Activated B cell treated with CpG ODN at 0.5 μM for 24 hours (primary cell): ENCODE measurements at regions not wholly inside any gene's neighbourhood (a gene's known extent, or its start where the extent isn't known, plus 50 kb on each side); places are given as distances from the start of the nearest gene placed in this dataset.

Source experiments
- ATAC-seq: fragments of 200-7000 bp; cut with Tn5 transposase; one replicate; pipeline ENCODE4 v1.10.0; 2021; ENCODE audit warnings: low read depth, mild to moderate bottlenecking, moderate library complexity
- CTCF ChIA-PET: fragments of 350-600 bp; sonication (Branson Sonifier 250); formaldehyde crosslinking; loops from one replicate; lab custom pipeline; 2021; ENCODE audit warnings: antibody characterized with exemption; lab: Charles Lee
- POLR2A ChIA-PET: fragments of 350-600 bp; sonication (Branson Sonifier 250); formaldehyde crosslinking; loops from one replicate; lab custom pipeline; 2021; ENCODE audit warnings: antibody characterized with exemption; lab: Charles Lee
- DNase-seq: peaks from one replicate; pipeline ENCODE4 v3.0.0; 2022
- H3K27ac Mint-ChIP-seq: one replicate; pipeline ENCODE4 v1.8.0; 2020; ENCODE audit warnings: mixed read lengths
- H3K27me3 Mint-ChIP-seq: one replicate; pipeline ENCODE4 v1.8.0; 2021; ENCODE audit warnings: mixed read lengths
- H3K36me3 Mint-ChIP-seq: one replicate; pipeline ENCODE4 v1.8.0; 2021; ENCODE audit warnings: low read depth, mixed read lengths
- H3K4me1 Mint-ChIP-seq: one replicate; pipeline ENCODE4 v1.8.0; 2021; ENCODE audit warnings: mixed read lengths
- H3K4me3 Mint-ChIP-seq: one replicate; pipeline ENCODE4 v1.8.0; 2020; ENCODE audit warnings: mild to moderate bottlenecking, mixed read lengths
- H3K9me3 Mint-ChIP-seq: one replicate; pipeline ENCODE4 v1.8.0; 2020; ENCODE audit warnings: mixed read lengths
- intact Hi-C: fragments of 100-400 bp; cut with micrococcal nuclease; formaldehyde crosslinking; loops from one replicate; pipeline ENCODE4 v1.15.1; 2024
- TF ChIP-seq, protein P1 (sequence below): fragments of 200-600 bp; IDR thresholded peaks from one replicate; pipeline ENCODE4 v1.8.0; 2022; ENCODE audit warnings: antibody characterized with exemption, mild to moderate bottlenecking

DNA sequence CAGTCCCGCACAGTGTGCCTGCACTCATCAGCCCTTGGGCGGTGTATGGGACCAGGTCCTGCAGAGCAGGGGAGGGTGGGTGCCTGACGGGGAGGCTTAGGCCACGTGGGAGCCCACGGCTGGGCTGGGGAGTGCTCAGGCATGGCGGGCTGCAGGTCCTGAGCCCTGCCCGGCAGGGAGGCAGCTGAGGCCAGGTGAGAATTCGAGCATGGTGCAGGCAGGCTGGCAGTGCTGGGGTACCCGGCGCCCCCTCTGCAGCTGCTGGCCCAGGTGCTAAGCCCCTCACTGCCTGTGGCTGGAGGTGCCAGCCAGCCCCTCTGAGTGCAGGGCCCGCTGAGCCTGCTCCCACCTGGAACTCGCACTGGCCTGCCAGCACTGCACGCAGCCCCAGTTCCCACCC is 630.9 kb upstream of the PCDH20 start:
- H3K27me3 Mint-ChIP-seq, result no peaks in the 10 kb centered on the region

DNA sequence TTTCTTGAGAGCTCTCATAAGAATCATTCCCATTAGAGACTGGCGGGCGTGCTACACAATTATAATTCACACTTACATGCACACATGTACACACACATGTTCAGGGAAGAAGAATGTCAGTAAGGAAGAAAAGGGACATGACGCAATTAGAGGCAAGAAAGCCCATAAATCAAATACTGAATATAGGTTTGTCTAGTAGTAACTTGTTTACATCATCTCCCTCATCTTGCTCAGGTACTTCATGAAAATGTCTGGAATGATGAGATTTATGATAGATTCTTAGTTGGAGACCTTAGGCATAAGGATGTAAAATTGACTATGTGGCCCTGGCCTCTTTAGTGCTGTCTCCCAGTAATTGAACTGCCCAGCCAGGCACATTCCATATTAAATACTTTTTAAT is 628.0 kb upstream of the PCDH20 start:
- Mint-ChIP-seq H3K27me3 (no peaks in the 10 kb centered on the region), H3K27ac (no peak overlapping the region), H3K9me3 (peaks cover 6% of the 10 kb centered on the region), H3K36me3 (no peaks in the 10 kb centered on the region), H3K4me3 (no peak overlapping the region), H3K4me1 (no peaks in the 10 kb centered on the region)
- TF ChIP-seq, protein P1, sequence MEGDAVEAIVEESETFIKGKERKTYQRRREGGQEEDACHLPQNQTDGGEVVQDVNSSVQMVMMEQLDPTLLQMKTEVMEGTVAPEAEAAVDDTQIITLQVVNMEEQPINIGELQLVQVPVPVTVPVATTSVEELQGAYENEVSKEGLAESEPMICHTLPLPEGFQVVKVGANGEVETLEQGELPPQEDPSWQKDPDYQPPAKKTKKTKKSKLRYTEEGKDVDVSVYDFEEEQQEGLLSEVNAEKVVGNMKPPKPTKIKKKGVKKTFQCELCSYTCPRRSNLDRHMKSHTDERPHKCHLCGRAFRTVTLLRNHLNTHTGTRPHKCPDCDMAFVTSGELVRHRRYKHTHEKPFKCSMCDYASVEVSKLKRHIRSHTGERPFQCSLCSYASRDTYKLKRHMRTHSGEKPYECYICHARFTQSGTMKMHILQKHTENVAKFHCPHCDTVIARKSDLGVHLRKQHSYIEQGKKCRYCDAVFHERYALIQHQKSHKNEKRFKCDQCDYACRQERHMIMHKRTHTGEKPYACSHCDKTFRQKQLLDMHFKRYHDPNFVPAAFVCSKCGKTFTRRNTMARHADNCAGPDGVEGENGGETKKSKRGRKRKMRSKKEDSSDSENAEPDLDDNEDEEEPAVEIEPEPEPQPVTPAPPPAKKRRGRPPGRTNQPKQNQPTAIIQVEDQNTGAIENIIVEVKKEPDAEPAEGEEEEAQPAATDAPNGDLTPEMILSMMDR, result no peak
- POLR2A ChIA-PET, result no interaction called here
- ATAC-seq (no peak), DNase-seq (no peak)
- intact Hi-C loops, result no loop called here
- CTCF ChIA-PET, result no interaction called here

More for the DNA sequence above, 630.9 kb upstream of the PCDH20 start:
- intact Hi-C loops, result no loop called here
- DNase-seq, result no peak
- TF ChIP-seq, protein P1, result no peak
- Mint-ChIP-seq H3K4me1 (no peaks in the 10 kb centered on the region), H3K27ac (no peak overlapping the region), H3K9me3 (peaks cover 14% of the 10 kb centered on the region), H3K36me3 (no peaks in the 10 kb centered on the region), H3K4me3 (no peak overlapping the region)
- ChIA-PET POLR2A (no interaction called here), CTCF (no interaction called here)
- ATAC-seq, result no peak

DNA sequence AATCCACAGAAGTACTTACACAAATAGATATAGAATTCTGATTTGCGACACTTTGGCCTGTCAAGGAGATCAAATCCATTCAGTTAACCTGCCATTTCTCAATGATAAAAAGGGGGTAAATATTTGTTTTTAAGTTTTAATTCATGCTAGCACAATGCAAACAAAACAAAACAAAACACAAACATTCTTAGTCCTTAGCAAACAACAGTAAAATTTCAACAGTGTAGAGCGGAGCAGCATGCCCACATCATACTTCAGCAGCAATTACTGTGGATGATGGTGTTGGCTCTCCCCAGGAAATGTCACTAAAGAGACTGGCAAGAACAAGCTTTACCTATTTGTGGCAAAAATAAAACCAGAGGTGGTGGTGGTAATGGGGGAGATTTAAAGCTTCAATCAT is 625.2 kb upstream of the PCDH20 start:
- ATAC-seq (no peak), DNase-seq (no peak)
- Mint-ChIP-seq H3K4me3 (no peak overlapping the region), H3K36me3 (no peaks in the 10 kb centered on the region), H3K27me3 (no peaks in the 10 kb centered on the region), H3K9me3 (peaks cover 6% of the 10 kb centered on the region), H3K4me1 (no peaks in the 10 kb centered on the region), H3K27ac (no peak overlapping the region)
- ChIA-PET POLR2A (no interaction called here), CTCF (no interaction called here)
- intact Hi-C loops, result no loop called here
- TF ChIP-seq, protein P1, result no peak

DNA sequence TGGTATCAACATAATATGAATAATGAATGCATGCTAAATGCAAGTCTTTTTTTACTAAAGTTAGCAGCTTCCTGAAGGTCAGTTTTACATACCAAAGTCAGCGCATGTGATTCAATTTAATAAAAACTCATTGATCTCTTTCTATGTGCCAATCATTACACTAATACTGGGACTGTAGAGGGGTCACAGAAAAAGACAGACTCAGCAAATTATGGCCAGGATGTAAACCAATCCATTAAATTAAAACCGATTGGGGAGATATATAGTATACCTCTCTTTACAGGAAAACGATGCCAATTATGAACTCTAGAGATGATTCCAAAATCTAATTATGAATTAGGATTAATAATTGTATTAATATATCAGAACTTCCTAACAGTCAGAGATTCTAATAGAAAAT is 624.4 kb upstream of the PCDH20 start:
- Mint-ChIP-seq H3K27ac (no peak overlapping the region), H3K36me3 (no peaks in the 10 kb centered on the region), H3K27me3 (no peaks in the 10 kb centered on the region), H3K4me3 (no peak overlapping the region), H3K4me1 (no peaks in the 10 kb centered on the region), H3K9me3 (peaks cover 3% of the 10 kb centered on the region)
- DNase-seq, result no peak
- CTCF ChIA-PET, result no interaction called here
- ATAC-seq, result no peak
- TF ChIP-seq, protein P1, result no peak
- POLR2A ChIA-PET, result no interaction called here
- intact Hi-C loops, result no loop called here

DNA sequence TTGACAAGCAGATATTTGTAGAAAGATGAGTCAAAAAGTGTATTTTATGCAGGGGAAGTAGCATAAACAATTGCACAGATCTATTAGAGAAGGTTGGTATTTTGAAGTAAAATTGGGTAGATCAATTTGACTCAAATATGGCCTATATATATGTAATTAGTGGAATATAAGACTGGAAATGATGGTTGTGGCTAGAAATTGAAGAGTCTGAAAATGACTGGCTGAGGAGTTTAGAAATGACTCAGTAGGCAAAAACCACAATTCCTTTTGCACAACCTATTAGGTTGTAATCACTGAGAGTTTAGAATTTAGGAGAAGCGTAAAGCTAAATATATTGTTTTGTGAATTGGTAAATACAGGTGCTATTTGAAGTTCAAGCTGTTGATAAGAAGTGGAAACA is 622.6 kb upstream of the PCDH20 start:
- ChIA-PET POLR2A (no interaction called here), CTCF (no interaction called here)
- Mint-ChIP-seq H3K27me3 (no peaks in the 10 kb centered on the region), H3K36me3 (no peaks in the 10 kb centered on the region), H3K9me3 (peaks cover 5% of the 10 kb centered on the region), H3K4me1 (no peaks in the 10 kb centered on the region), H3K27ac (no peak overlapping the region), H3K4me3 (no peak overlapping the region)
- DNase-seq, result no peak
- TF ChIP-seq, protein P1, result no peak
- intact Hi-C loops, result no loop called here
- no peak for ATAC-seq
